SK-N-SH treated with all-trans-retinoic acid at 6 μM for 48 hours (cell line): ENCODE measurements at regions not wholly inside any gene's neighbourhood (a gene's known extent, or its start where the extent isn't known, plus 50 kb on each side); places are given as distances from the start of the nearest gene placed in this dataset.

Experiments used
- ARNTL ChIP-seq: fragments of 450-650 bp; formaldehyde crosslinking; IDR thresholded peaks from 2 replicates; pipeline ENCODE4 v1.5.0; 2020; ENCODE audit warnings: low read depth, mild to moderate bottlenecking, moderate library complexity, borderline replicate concordance
- CREB5 ChIP-seq: fragments of 250-450 bp; sonication (Bioruptor Pico); IDR thresholded peaks from 2 replicates; pipeline ENCODE4 v1.5.1; 2020; ENCODE audit warnings: low read depth, mild to moderate bottlenecking, moderate library complexity
- CSDC2 ChIP-seq: fragments of 250-450 bp; sonication (Bioruptor Pico); IDR thresholded peaks from 2 replicates; pipeline ENCODE4 v1.5.0; 2020; ENCODE audit warnings: mild to moderate bottlenecking, moderate library complexity
- ESRRG ChIP-seq: fragments of 250-450 bp; sonication (Bioruptor Pico); IDR thresholded peaks from 2 replicates; pipeline ENCODE4 v1.6.1; 2021; ENCODE audit warnings: mild to moderate bottlenecking
- GLIS3 ChIP-seq: fragments of 250-450 bp; sonication (Bioruptor Pico); IDR thresholded peaks from 2 replicates; pipeline ENCODE4 v1.5.0; 2020; ENCODE audit warnings: mild to moderate bottlenecking, moderate library complexity
- OSR1 ChIP-seq: fragments of 250-450 bp; sonication (Bioruptor Pico); IDR thresholded peaks from 2 replicates; pipeline ENCODE4 v1.8.0; 2022; ENCODE audit warnings: moderate library complexity, mild to moderate bottlenecking, inconsistent platforms
- POU6F1 ChIP-seq: fragments of 250-450 bp; sonication (Bioruptor Pico); IDR thresholded peaks from 2 replicates; pipeline ENCODE4 v1.8.0; 2021; ENCODE audit warnings: low read depth, mild to moderate bottlenecking, moderate library complexity, borderline replicate concordance
- RARB ChIP-seq: fragments of 250-450 bp; sonication (Bioruptor Pico); IDR thresholded peaks from 2 replicates; pipeline ENCODE4 v1.8.0; 2021; ENCODE audit warnings: mild to moderate bottlenecking, moderate library complexity
- SNAI2 ChIP-seq: fragments of 250-450 bp; sonication (Bioruptor Pico); IDR thresholded peaks from 2 replicates; pipeline ENCODE4 v1.5.0; 2020; ENCODE audit warnings: mild to moderate bottlenecking, moderate library complexity
- TOX ChIP-seq: fragments of 250-450 bp; sonication (Bioruptor Pico); IDR thresholded peaks from 2 replicates; pipeline ENCODE4 v1.8.0; 2021; ENCODE audit warnings: mild to moderate bottlenecking, moderate library complexity, borderline replicate concordance
- ZFP3 ChIP-seq: fragments of 250-450 bp; sonication (Bioruptor Pico); IDR thresholded peaks from 2 replicates; pipeline ENCODE4 v1.5.0; 2020; ENCODE audit warnings: mild to moderate bottlenecking, moderate library complexity
- ZFP30 ChIP-seq: fragments of 450-650 bp; formaldehyde crosslinking; IDR thresholded peaks from 2 replicates; pipeline ENCODE4 v1.5.0; 2022; ENCODE audit warnings: mild to moderate bottlenecking, moderate library complexity
- TF ChIP-seq, protein P1 (sequence below): fragments of 250-450 bp; sonication (Bioruptor Pico); IDR thresholded peaks from 2 replicates; pipeline ENCODE4 v1.8.0; 2020; ENCODE audit warnings: mild to moderate bottlenecking, moderate library complexity, borderline replicate concordance

DNA sequence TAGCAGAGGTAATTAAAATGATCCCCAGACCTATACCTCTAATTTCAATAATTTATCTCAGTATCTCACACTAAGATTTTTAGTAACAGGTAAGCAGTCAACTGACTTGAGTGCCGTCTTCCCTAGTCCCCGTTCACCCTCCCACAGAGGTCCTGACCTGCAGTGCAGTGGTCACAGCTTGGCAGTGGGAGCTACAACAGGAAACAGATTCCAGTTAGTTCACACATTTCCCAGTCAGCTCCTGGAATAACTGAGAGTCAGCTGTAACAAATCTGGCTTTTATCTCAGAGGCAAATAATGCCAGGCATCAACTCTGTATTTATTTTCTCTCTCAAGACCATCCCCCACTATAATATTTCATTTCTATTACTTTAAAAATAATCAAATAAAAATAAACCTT, 308.2 kb downstream of the ATP23 start:
- TF ChIP-seq, protein P1, sequence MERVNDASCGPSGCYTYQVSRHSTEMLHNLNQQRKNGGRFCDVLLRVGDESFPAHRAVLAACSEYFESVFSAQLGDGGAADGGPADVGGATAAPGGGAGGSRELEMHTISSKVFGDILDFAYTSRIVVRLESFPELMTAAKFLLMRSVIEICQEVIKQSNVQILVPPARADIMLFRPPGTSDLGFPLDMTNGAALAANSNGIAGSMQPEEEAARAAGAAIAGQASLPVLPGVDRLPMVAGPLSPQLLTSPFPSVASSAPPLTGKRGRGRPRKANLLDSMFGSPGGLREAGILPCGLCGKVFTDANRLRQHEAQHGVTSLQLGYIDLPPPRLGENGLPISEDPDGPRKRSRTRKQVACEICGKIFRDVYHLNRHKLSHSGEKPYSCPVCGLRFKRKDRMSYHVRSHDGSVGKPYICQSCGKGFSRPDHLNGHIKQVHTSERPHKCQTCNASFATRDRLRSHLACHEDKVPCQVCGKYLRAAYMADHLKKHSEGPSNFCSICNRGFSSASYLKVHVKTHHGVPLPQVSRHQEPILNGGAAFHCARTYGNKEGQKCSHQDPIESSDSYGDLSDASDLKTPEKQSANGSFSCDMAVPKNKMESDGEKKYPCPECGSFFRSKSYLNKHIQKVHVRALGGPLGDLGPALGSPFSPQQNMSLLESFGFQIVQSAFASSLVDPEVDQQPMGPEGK: no peak
- TF ChIP-seq GLIS3 (CRISPR knock-in tag): no peak
- no peak for TF ChIP-seq TOX (CRISPR knock-in tag)
- TF ChIP-seq ZFP3: no peak
- no peak for TF ChIP-seq ZFP30 (CRISPR knock-in tag)
- no peak for TF ChIP-seq POU6F1
- TF ChIP-seq CREB5 (CRISPR knock-in tag): no peak
- TF ChIP-seq OSR1 (CRISPR knock-in tag): no peak
- no peak for TF ChIP-seq RARB (CRISPR knock-in tag)
- no peak for TF ChIP-seq ARNTL (CRISPR knock-in tag)
- TF ChIP-seq CSDC2: no peak
- no peak for TF ChIP-seq ESRRG (CRISPR knock-in tag)
- no peak for TF ChIP-seq SNAI2 (CRISPR knock-in tag)
